ENCODE measurements at regions not wholly inside any gene's neighbourhood (a gene's known extent, or its start where the extent isn't known, plus 50 kb on each side); places are given as distances from the start of the nearest gene placed in this dataset.

DNA sequence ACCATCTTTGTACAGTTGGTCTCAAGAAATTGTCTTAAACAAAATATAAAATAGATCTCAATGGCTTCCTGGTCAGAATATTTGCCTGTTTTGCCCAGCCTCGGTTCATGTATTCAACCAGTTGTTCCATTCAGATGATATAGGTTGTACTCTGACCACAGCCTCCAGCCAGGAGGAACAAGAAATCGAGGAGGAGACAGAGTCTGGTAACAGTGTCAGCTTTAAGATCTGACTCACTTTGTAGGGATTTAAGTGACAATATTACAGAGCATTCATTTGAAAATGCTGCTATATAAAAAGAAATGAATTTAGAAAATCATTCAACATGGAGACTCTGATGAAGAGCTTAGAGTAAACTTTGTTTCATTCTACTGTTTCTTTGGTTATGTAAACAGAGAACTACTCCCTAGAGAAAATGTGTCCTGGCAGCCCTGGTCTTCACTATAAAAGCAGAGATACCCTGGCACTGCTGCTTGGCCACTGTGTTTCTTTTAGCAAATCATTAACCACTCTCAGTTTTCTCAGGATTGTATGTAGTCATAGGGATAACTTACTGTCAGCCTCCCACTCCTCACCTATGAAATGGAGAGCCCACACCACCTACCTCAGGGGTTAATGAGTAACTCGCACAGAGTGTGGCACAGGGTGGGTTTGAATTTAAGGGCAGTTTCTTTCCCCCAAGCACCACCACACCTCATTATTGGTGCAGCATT lies 53.5 kb downstream of the PAGE2 start:
- Histone ChIP-seq H3K4me3 (replicated peaks; ENCODE audit: insufficient read depth, low read length) (no peak overlapping the region), H3K27me3 (ENCODE audit: insufficient read depth, poor library complexity, severe bottlenecking) (no peaks in the 10 kb centered on the region), H3K27ac (replicated peaks) (no peak overlapping the region)
- no peak for DNase-seq (ENCODE audit: low read depth in 1 of 2, low spot score in 1 of 2)
- TF ChIP-seq POLR2AphosphoS5 (IDR thresholded peaks at IDR 0.05; ENCODE audit: low read depth), result no peak

- no peaks in the 10 kb centered on the region for H3K27me3 ChIP-seq (ENCODE audit: insufficient read depth, poor library complexity, severe bottlenecking)
- DNase-seq (ENCODE audit: low read depth in 1 of 2, low spot score in 1 of 2), result no peak
- H3K4me3 ChIP-seq (replicated peaks; ENCODE audit: insufficient read depth, low read length), result no peak overlapping the region
- TF ChIP-seq GABPA (IDR thresholded peaks at IDR 0.05; ENCODE audit: low read depth) (no peak), CTCF (IDR thresholded peaks at IDR 0.05; ENCODE audit: insufficient read depth, low read length) (no peak), SPI1 (IDR thresholded peaks at IDR 0.05; ENCODE audit: borderline replicate concordance, low read depth) (no peak), POLR2AphosphoS5 (IDR thresholded peaks at IDR 0.05; ENCODE audit: low read depth) (no peak)
- TF ChIP-seq, protein P1, sequence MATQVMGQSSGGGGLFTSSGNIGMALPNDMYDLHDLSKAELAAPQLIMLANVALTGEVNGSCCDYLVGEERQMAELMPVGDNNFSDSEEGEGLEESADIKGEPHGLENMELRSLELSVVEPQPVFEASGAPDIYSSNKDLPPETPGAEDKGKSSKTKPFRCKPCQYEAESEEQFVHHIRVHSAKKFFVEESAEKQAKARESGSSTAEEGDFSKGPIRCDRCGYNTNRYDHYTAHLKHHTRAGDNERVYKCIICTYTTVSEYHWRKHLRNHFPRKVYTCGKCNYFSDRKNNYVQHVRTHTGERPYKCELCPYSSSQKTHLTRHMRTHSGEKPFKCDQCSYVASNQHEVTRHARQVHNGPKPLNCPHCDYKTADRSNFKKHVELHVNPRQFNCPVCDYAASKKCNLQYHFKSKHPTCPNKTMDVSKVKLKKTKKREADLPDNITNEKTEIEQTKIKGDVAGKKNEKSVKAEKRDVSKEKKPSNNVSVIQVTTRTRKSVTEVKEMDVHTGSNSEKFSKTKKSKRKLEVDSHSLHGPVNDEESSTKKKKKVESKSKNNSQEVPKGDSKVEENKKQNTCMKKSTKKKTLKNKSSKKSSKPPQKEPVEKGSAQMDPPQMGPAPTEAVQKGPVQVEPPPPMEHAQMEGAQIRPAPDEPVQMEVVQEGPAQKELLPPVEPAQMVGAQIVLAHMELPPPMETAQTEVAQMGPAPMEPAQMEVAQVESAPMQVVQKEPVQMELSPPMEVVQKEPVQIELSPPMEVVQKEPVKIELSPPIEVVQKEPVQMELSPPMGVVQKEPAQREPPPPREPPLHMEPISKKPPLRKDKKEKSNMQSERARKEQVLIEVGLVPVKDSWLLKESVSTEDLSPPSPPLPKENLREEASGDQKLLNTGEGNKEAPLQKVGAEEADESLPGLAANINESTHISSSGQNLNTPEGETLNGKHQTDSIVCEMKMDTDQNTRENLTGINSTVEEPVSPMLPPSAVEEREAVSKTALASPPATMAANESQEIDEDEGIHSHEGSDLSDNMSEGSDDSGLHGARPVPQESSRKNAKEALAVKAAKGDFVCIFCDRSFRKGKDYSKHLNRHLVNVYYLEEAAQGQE (IDR thresholded peaks at IDR 0.05; ENCODE audit: insufficient replicate concordance, low read depth), result no peak
- H3K27ac ChIP-seq (replicated peaks), result no peak overlapping the region
Measured at GRCh38 chrX:55142919-55143310, 54.1 kb downstream of the PAGE2 start.

GRCh38 chrX:55143621-55144020 lies 54.8 kb downstream of the PAGE2 start:
- Histone ChIP-seq H3K27ac (replicated peaks) (no peak overlapping the region), H3K4me3 (replicated peaks; ENCODE audit: insufficient read depth, low read length) (no peak overlapping the region), H3K27me3 (ENCODE audit: insufficient read depth, poor library complexity, severe bottlenecking) (no peaks in the 10 kb centered on the region)
- DNase-seq (ENCODE audit: low read depth in 1 of 2, low spot score in 1 of 2), result no peak
- TF ChIP-seq CTCF (IDR thresholded peaks at IDR 0.05; ENCODE audit: insufficient read depth, low read length), result no peak
- TF ChIP-seq POLR2AphosphoS5 (IDR thresholded peaks at IDR 0.05; ENCODE audit: low read depth), result no peak
- no peak for TF ChIP-seq GABPA (IDR thresholded peaks at IDR 0.05; ENCODE audit: low read depth)
- no peak for TF ChIP-seq SPI1 (IDR thresholded peaks at IDR 0.05; ENCODE audit: borderline replicate concordance, low read depth)
- TF ChIP-seq, protein P1 (IDR thresholded peaks at IDR 0.05; ENCODE audit: insufficient replicate concordance, low read depth), result no peak

DNA sequence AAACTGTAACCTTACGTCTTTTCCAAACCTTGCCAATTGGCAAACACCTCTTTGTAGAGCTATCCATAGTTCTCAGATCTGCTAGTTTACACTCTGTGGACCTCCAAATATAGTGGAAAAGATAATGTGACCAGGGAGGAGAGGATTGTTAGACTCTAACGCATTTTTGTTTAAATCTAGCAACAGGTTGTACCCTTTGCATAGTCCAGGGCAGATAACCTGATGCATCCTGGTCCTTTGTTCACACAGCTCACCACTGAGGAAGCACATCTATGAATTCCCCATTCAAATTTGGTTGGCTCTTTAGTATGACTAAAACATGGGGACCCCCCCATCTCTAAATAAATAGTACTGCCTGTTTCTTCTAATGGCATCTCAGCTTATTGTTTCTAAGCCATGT lies 55.9 kb downstream of the PAGE2 start:
- H3K27me3 ChIP-seq (ENCODE audit: insufficient read depth, poor library complexity, severe bottlenecking), result no peaks in the 10 kb centered on the region
- no peak overlapping the region for H3K4me3 ChIP-seq (replicated peaks; ENCODE audit: insufficient read depth, low read length)
- H3K27ac ChIP-seq (replicated peaks), result no peak overlapping the region
- no peak for DNase-seq (ENCODE audit: low read depth in 1 of 2, low spot score in 1 of 2)
- TF ChIP-seq SPI1 (IDR thresholded peaks at IDR 0.05; ENCODE audit: borderline replicate concordance, low read depth) (no peak), POLR2AphosphoS5 (IDR thresholded peaks at IDR 0.05; ENCODE audit: low read depth) (no peak), CTCF (IDR thresholded peaks at IDR 0.05; ENCODE audit: insufficient read depth, low read length) (no peak), GABPA (IDR thresholded peaks at IDR 0.05; ENCODE audit: low read depth) (no peak)
- TF ChIP-seq, protein P1 (IDR thresholded peaks at IDR 0.05; ENCODE audit: insufficient replicate concordance, low read depth), result no peak

Measured in HL-60 (cell line).